Esophagus squamous epithelium (tissue), 5 donors: ENCODE measurements at regions not wholly inside any gene's neighbourhood (a gene's known extent, or its start where the extent isn't known, plus 50 kb on each side); places are given as distances from the start of the nearest gene placed in this dataset.

Experiments
- DNase-seq: peaks from one replicate; lab custom pipeline; 2025; lab: John Stamatoyannopoulos, UW
- H3K27ac ChIP-seq, 4 donors: fragments of 200-600 bp; sonication (generic); one replicate each; pipeline ENCODE4 v1.5.1; 2016 to 2019; ENCODE audit warnings: mild to moderate bottlenecking in 1 of 4
- H3K27me3 ChIP-seq, 4 donors: fragments of 200-600 bp; sonication (generic); 1 replicate in 3 of 4; 2 replicates in 1 of 4; pipeline versions ENCODE4 v1.5.1 to v1.6.0; 2017 to 2021; ENCODE audit warnings: antibody characterized with exemption in 1 of 4
- H3K36me3 ChIP-seq, 3 donors: fragments of 200-600 bp; sonication (generic); one replicate each; pipeline ENCODE4 v1.5.1; 2016 to 2019
- H3K4me1 ChIP-seq, 3 donors: fragments of 200-600 bp; sonication (generic); one replicate each; pipeline ENCODE4 v1.5.1; 2017 to 2019
- H3K4me3 ChIP-seq, 4 donors: fragments of 200-600 bp; sonication (generic); 1 replicate in 3 of 4; 2 replicates in 1 of 4; pipeline ENCODE4 v1.5.1; 2016 to 2019; ENCODE audit warnings: mild to moderate bottlenecking in 2 of 4, moderate library complexity in 1 of 4
- H3K9me3 ChIP-seq, 3 donors: fragments of 200-600 bp; sonication (generic); one replicate each; pipeline ENCODE4 v1.5.1; 2016 to 2019
- POLR2A ChIP-seq, 4 donors: fragments of 450-650 bp; IDR thresholded peaks; one replicate each; pipeline ENCODE4 v1.6.1; 2017; ENCODE audit warnings: antibody characterized with exemption in 4 of 4, mild to moderate bottlenecking in 4 of 4, moderate library complexity in 3 of 4
- WGBS, 2 donors: methylation state at CpG; one replicate each; pipeline ENCODE4 v1.1.5; 2018; 5-methylcytosine and 5-hydroxymethylcytosine counted together
- intact Hi-C: fragments of 100-400 bp; cut with DNase I; formaldehyde crosslinking; loops from one replicate; pipeline ENCODE4 v1.15.0; 2022
- TF ChIP-seq, protein P1 (sequence below), 6 experiments: fragments of 450-650 bp in 4 of 6; fragments of 200-600 bp in 2 of 6; sonication (generic) in 2 of 6; IDR thresholded peaks; one replicate each; pipeline ENCODE4 v1.5.1; 2016 to 2019; ENCODE audit warnings: antibody characterized with exemption in 6 of 6, mild to moderate bottlenecking in 4 of 6, moderate library complexity in 4 of 6
- donor health status: DM: yes; HTN: yes; CAD: no.

DNA sequence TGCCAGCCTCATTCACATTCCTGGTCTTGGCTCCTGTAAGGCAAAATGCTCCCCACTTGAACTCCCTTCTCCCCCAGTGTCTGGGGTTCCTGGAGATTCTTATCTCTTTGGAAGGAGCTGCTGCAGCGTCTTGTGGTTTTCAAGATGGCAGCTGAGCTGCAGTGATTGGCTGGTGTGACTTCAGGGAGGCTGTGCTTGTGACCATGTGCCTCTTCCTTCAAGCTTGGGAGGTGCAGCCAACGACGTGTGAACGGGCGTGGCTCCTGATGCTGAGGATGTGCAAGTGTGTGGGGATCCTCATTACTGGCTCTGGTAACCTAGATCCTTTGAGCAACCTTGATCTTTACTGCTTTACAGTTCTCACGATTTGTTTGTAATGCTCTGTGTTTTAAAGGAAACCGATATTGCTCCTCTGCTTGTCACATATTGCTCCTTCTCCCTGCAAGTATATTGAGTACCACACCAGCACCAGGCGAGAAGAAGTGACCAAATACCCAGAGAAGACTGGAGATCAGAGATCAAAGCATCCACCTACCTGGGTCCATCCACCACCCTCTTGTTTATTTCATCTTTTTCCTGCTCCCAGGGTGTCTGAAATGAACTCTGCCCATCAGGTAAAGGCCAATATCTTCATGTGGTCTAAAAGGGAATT is 208.5 kb downstream of the FGF9 start:
- 77 to 88% methylated on average over 7 to 8 of the region's 8 CpGs for WGBS, 2 donors
- DNase-seq = no peak
- intact Hi-C loops = no loop called here
- TF ChIP-seq, protein P1, sequence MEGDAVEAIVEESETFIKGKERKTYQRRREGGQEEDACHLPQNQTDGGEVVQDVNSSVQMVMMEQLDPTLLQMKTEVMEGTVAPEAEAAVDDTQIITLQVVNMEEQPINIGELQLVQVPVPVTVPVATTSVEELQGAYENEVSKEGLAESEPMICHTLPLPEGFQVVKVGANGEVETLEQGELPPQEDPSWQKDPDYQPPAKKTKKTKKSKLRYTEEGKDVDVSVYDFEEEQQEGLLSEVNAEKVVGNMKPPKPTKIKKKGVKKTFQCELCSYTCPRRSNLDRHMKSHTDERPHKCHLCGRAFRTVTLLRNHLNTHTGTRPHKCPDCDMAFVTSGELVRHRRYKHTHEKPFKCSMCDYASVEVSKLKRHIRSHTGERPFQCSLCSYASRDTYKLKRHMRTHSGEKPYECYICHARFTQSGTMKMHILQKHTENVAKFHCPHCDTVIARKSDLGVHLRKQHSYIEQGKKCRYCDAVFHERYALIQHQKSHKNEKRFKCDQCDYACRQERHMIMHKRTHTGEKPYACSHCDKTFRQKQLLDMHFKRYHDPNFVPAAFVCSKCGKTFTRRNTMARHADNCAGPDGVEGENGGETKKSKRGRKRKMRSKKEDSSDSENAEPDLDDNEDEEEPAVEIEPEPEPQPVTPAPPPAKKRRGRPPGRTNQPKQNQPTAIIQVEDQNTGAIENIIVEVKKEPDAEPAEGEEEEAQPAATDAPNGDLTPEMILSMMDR (IDR thresholded peaks at IDR 0.05) = no peak
- TF ChIP-seq POLR2A (IDR thresholded peaks at IDR 0.05) = no peak
- no peaks in the 10 kb centered on the region for H3K27me3 ChIP-seq
- no peak overlapping the region for H3K27ac ChIP-seq
- no peaks in the 10 kb centered on the region for H3K36me3 ChIP-seq
- H3K4me1 ChIP-seq = no peaks in the 10 kb centered on the region
- H3K4me3 ChIP-seq = no peak overlapping the region
- no peaks in the 10 kb centered on the region for H3K9me3 ChIP-seq

DNA sequence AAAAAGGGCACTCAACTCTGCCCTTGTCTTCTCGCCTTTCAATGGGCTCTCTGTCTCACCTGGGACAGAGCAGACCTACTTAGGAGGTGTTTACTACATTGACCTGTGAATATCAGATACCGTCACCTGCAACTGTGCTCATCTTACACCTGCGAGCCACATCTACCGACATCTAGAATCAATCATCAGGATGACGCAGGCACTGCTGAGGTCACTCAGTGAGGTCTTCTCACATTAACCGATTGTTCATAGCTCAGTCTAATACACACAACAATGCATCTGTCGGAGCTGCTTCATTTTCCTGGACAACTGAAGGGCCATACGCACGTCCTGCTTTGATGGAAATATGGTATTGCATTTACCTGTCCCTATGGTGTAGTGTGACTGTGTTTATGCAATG is 211.9 kb downstream of the FGF9 start:
- Histone ChIP-seq H3K9me3 (no peaks in the 10 kb centered on the region), H3K27ac (no peak overlapping the region), H3K4me3 (no peak overlapping the region), H3K4me1 (no peaks in the 10 kb centered on the region), H3K36me3 (no peaks in the 10 kb centered on the region), H3K27me3 (no peaks in the 10 kb centered on the region)
- 89 to 90% methylated on average over 9 of the region's 9 CpGs for WGBS, 2 donors
- no peak for TF ChIP-seq POLR2A (IDR thresholded peaks at IDR 0.05)
- TF ChIP-seq, protein P1 (IDR thresholded peaks at IDR 0.05) = no peak
- DNase-seq = no peak
- intact Hi-C loops = no loop called here

DNA sequence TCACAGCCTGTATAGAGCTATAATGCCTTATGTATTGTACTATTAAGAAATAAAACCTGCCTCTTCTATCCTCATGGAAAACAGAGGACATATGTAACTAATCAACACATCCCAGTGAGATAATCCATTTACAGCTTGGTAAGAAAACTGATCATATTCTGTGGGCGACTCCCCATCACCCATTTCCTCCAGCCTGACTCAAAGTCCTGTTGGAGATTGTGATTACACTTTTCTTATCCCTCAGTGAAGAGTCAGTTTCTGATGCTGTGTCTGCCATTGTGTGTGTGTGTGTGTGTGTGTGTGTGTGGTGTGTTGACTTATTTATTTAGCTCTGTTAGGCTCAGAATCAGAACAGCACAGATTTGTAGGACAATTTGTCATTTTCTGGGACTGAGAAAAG is 212.8 kb downstream of the FGF9 start:
- DNase-seq = no peak
- H3K9me3 ChIP-seq = no peaks in the 10 kb centered on the region
- H3K4me1 ChIP-seq = no peaks in the 10 kb centered on the region
- H3K36me3 ChIP-seq = no peaks in the 10 kb centered on the region
- no peak overlapping the region for H3K4me3 ChIP-seq
- TF ChIP-seq POLR2A (IDR thresholded peaks at IDR 0.05) = no peak
- TF ChIP-seq, protein P1 (IDR thresholded peaks at IDR 0.05) = no peak
- no peaks in the 10 kb centered on the region for H3K27me3 ChIP-seq
- 57 to 75% methylated on average over 1 of the region's 1 CpG for WGBS, 2 donors
- H3K27ac ChIP-seq = no peak overlapping the region
- intact Hi-C loops = no loop called here

DNA sequence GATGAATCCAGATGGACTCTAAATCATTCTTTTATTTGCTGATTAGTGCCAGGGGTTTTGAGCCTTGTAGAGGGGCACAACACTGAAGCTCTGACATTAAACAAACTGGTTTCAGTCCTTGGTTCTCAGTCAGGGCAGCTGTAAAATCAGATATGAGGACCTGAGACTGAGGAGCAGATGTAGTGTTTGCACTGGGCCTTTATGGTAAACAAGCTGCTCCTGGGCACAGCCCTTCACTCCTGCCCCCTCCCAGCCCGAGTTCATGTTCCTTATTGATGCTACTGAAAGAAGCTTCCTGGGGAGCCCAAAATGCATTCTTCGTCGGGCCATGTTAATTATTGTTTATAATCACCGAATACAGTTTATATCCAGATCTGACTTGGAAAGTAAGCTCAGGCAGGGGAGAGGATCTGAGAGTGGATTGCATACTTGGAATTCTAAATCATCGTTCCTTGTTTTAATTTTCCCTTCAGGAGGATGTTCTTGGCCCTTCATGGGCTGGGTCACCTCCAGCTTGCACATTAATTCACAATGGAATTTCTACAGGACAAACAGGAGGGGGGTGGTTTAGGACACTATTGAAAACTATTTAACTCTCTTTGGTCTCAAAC is 213.5 kb downstream of the FGF9 start:
- no peak for DNase-seq
- TF ChIP-seq, protein P1 (IDR thresholded peaks at IDR 0.05) = no peak
- TF ChIP-seq POLR2A (IDR thresholded peaks at IDR 0.05) = no peak
- no peaks in the 10 kb centered on the region for H3K4me1 ChIP-seq
- no peaks in the 10 kb centered on the region for H3K27me3 ChIP-seq
- H3K4me3 ChIP-seq = no peak overlapping the region
- H3K27ac ChIP-seq = no peak overlapping the region
- 68 to 72% methylated on average over 5 of the region's 5 CpGs for WGBS, 2 donors
- no peaks in the 10 kb centered on the region for H3K9me3 ChIP-seq
- intact Hi-C loops = no loop called here
- no peaks in the 10 kb centered on the region for H3K36me3 ChIP-seq

DNA sequence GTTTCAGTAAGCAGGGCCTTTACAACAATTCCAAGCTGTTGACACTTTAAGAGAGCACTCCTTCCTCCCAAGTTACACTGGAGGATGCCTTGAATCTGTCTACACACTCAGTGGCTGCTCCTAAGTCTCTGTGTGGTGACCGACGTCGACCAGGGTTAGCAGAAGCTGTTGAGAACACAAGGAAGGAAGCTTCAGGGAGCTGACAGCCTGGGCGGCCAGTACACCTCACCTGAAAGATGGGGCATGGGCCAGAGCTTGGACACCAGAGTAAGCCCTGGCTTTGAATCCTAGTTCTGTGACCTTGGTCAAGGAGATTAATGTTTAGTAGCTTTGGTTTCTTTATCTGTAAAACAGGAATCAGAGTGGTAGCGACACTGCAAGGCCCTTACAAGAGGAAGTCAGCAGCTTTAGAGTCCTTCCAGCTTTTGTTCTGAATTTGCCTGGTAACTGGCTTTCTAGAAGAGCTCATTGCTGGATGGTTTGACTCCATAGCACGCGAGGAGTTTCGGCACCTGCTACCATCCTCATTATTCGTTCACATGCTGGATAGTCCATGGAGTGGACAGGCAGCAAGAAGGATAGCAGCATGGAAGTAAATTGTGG is 214.2 kb downstream of the FGF9 start:
- no peak overlapping the region for H3K4me3 ChIP-seq
- H3K9me3 ChIP-seq = no peaks in the 10 kb centered on the region
- intact Hi-C loops = no loop called here
- H3K36me3 ChIP-seq = no peaks in the 10 kb centered on the region
- TF ChIP-seq, protein P1 (IDR thresholded peaks at IDR 0.05) = no peak
- no peak for TF ChIP-seq POLR2A (IDR thresholded peaks at IDR 0.05)
- no peaks in the 10 kb centered on the region for H3K27me3 ChIP-seq
- WGBS, 2 donors = 63 to 78% methylated on average over 8 to 9 of the region's 9 CpGs
- DNase-seq = no peak
- no peaks in the 10 kb centered on the region for H3K4me1 ChIP-seq
- no peak overlapping the region for H3K27ac ChIP-seq
